MM.1S (cell line): ENCODE measurements at regions not wholly inside any gene's neighbourhood (a gene's known extent, or its start where the extent isn't known, plus 50 kb on each side); places are given as distances from the start of the nearest gene placed in this dataset.

Source experiments
- CTCF ChIP-seq: fragments of 300-600 bp; sonication (generic); IDR thresholded peaks from 2 replicates; pipeline ENCODE4 v1.5.1; 2016; ENCODE audit warnings: antibody characterized with exemption, low read length, mixed read lengths
- EZH2 ChIP-seq: fragments of 300-600 bp; sonication (generic); optimal IDR thresholded peaks from 2 replicates; pipeline ENCODE3; 2017; ENCODE audit warnings: low read depth, mild to moderate bottlenecking, antibody characterized with exemption, low read length, mixed read lengths

GRCh38 chr4:8794491-8794890, 77.1 kb downstream of the HMX1 start:
- TF ChIP-seq CTCF (no peak), EZH2 (no peak)
